ENCODE measurements at regions not wholly inside any gene's neighbourhood (a gene's known extent, or its start where the extent isn't known, plus 50 kb on each side); places are given as distances from the start of the nearest gene placed in this dataset.

- no peak for TF ChIP-seq CTCF (IDR thresholded peaks at IDR 0.05; ENCODE audit: unreplicated experiment)
- H3K4me3 Mint-ChIP-seq (ENCODE audit: unreplicated experiment), result no peak overlapping the region
- ChIA-PET POLR2A (no interaction called here), CTCF (no interaction called here)
- no peaks in the 10 kb centered on the region for H3K9me3 Mint-ChIP-seq (ENCODE audit: unreplicated experiment)
- H3K36me3 Mint-ChIP-seq (ENCODE audit: insufficient read depth, unreplicated experiment), result no peaks in the 10 kb centered on the region
- intact Hi-C loops (cut with micrococcal nuclease), result no loop called here
- no TSS peak for BruUV-seq (replicated peaks)
- no peak overlapping the region for H3K27ac Mint-ChIP-seq (ENCODE audit: low read depth, unreplicated experiment)
- no peak for DNase-seq (ENCODE audit: unreplicated experiment)
- no peaks in the 10 kb centered on the region for H3K4me1 Mint-ChIP-seq (ENCODE audit: insufficient read depth, unreplicated experiment)
- no peaks in the 10 kb centered on the region for H3K27me3 Mint-ChIP-seq (ENCODE audit: insufficient read depth, unreplicated experiment)
Measured at GRCh38 chr1:87568911-87569310, 240.2 kb downstream of the LMO4 start.

GRCh38 chr1:87572008-87572407, 243.3 kb downstream of the LMO4 start:
- no peak for DNase-seq (ENCODE audit: unreplicated experiment)
- no peak overlapping the region for H3K4me3 Mint-ChIP-seq (ENCODE audit: unreplicated experiment)
- H3K36me3 Mint-ChIP-seq (ENCODE audit: insufficient read depth, unreplicated experiment), result no peaks in the 10 kb centered on the region
- no TSS peak for BruUV-seq (replicated peaks)
- H3K27ac Mint-ChIP-seq (ENCODE audit: low read depth, unreplicated experiment), result no peak overlapping the region
- ChIA-PET CTCF (interaction anchor here (1.3 kb wide), 2 partner anchors 13 to 23 kb away, joined by 3 to 4 read pairs; no protein-coding TSS in a partner anchor), POLR2A (no interaction called here)
- H3K4me1 Mint-ChIP-seq (ENCODE audit: insufficient read depth, unreplicated experiment), result no peaks in the 10 kb centered on the region
- no peak for TF ChIP-seq CTCF (IDR thresholded peaks at IDR 0.05; ENCODE audit: unreplicated experiment)
- intact Hi-C loops (cut with micrococcal nuclease), result no loop called here
- H3K27me3 Mint-ChIP-seq (ENCODE audit: insufficient read depth, unreplicated experiment), result no peaks in the 10 kb centered on the region
- no peaks in the 10 kb centered on the region for H3K9me3 Mint-ChIP-seq (ENCODE audit: unreplicated experiment)

GRCh38 chr1:87572891-87573290, 244.2 kb downstream of the LMO4 start:
- Mint-ChIP-seq H3K27me3 (ENCODE audit: insufficient read depth, unreplicated experiment) (no peaks in the 10 kb centered on the region), H3K27ac (ENCODE audit: low read depth, unreplicated experiment) (no peak overlapping the region), H3K9me3 (ENCODE audit: unreplicated experiment) (no peaks in the 10 kb centered on the region), H3K4me3 (ENCODE audit: unreplicated experiment) (no peak overlapping the region), H3K4me1 (ENCODE audit: insufficient read depth, unreplicated experiment) (no peaks in the 10 kb centered on the region), H3K36me3 (ENCODE audit: insufficient read depth, unreplicated experiment) (no peaks in the 10 kb centered on the region)
- ChIA-PET POLR2A (no interaction called here), CTCF (interaction anchor here (1.3 kb wide), 1 partner anchor 12 kb away, joined by 3 read pairs; no protein-coding TSS in a partner anchor)
- no peak for TF ChIP-seq CTCF (IDR thresholded peaks at IDR 0.05; ENCODE audit: unreplicated experiment)
- BruUV-seq (replicated peaks), result no TSS peak
- no peak for DNase-seq (ENCODE audit: unreplicated experiment)
- intact Hi-C loops (cut with micrococcal nuclease), result no loop called here

- POLR2A ChIA-PET, result interaction anchor here (0.8 kb wide), 1 partner anchor 626 kb away, joined by 3 read pairs; no protein-coding TSS in a partner anchor
- H3K36me3 Mint-ChIP-seq (ENCODE audit: insufficient read depth, unreplicated experiment), result no peaks in the 10 kb centered on the region
- CTCF ChIA-PET, result no interaction called here
- H3K27me3 Mint-ChIP-seq (ENCODE audit: insufficient read depth, unreplicated experiment), result no peaks in the 10 kb centered on the region
- BruUV-seq (replicated peaks), result no TSS peak
- H3K9me3 Mint-ChIP-seq (ENCODE audit: unreplicated experiment), result no peaks in the 10 kb centered on the region
- TF ChIP-seq CTCF (IDR thresholded peaks at IDR 0.05; ENCODE audit: unreplicated experiment), result no peak
- no peaks in the 10 kb centered on the region for H3K4me1 Mint-ChIP-seq (ENCODE audit: insufficient read depth, unreplicated experiment)
- no peak overlapping the region for H3K27ac Mint-ChIP-seq (ENCODE audit: low read depth, unreplicated experiment)
- H3K4me3 Mint-ChIP-seq (ENCODE audit: unreplicated experiment), result no peak overlapping the region
- DNase-seq (ENCODE audit: unreplicated experiment), result no peak
- intact Hi-C loops (cut with micrococcal nuclease), result no loop called here
Measured at GRCh38 chr1:87575528-87575927, 246.8 kb downstream of the LMO4 start.

All from MCF 10A (cell line).